PFSK-1 (cell line): ENCODE measurements at regions not wholly inside any gene's neighbourhood (a gene's known extent, or its start where the extent isn't known, plus 50 kb on each side); places are given as distances from the start of the nearest gene placed in this dataset.

ENCODE experiments used
- TAF1 ChIP-seq: IDR thresholded peaks from 2 replicates; pipeline ENCODE4 v1.6.1; 2012; ENCODE audit warnings: low read length, control low read depth, borderline replicate concordance; ENCODE audit not compliant: insufficient read depth
- TF ChIP-seq, protein P1 (sequence below), 2 experiments: IDR thresholded peaks; 2 replicates each; pipeline versions ENCODE4 v1.6.1 to v1.8.0; 2011 to 2012; ENCODE audit warnings: low read depth in 2 of 2, low read length in 2 of 2, control low read depth in 1 of 2, inconsistent platforms in 1 of 2, mild to moderate bottlenecking in 1 of 2, moderate library complexity in 1 of 2; ENCODE audit not compliant: insufficient read depth in 1 of 2

DNA sequence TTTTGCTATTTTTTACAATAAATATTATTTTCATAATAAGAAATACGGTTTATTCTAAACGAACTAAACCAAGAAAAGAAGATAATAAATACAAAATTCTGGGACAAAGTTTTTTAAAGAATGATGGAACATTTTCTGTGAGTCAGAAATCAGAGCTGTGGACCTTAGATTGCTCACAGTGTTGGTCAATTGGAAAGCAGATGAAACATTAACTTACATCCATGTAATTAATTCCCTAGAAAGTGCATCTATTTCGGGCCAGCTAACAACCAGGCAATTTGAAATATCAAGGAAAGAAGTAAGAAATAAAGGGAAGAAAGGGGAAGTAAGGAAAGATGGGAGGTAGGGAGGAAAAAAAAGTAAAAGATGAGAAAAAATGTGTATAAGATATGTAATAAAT lies 1569.8 kb upstream of the TENM4 start:
- TF ChIP-seq, protein P1, sequence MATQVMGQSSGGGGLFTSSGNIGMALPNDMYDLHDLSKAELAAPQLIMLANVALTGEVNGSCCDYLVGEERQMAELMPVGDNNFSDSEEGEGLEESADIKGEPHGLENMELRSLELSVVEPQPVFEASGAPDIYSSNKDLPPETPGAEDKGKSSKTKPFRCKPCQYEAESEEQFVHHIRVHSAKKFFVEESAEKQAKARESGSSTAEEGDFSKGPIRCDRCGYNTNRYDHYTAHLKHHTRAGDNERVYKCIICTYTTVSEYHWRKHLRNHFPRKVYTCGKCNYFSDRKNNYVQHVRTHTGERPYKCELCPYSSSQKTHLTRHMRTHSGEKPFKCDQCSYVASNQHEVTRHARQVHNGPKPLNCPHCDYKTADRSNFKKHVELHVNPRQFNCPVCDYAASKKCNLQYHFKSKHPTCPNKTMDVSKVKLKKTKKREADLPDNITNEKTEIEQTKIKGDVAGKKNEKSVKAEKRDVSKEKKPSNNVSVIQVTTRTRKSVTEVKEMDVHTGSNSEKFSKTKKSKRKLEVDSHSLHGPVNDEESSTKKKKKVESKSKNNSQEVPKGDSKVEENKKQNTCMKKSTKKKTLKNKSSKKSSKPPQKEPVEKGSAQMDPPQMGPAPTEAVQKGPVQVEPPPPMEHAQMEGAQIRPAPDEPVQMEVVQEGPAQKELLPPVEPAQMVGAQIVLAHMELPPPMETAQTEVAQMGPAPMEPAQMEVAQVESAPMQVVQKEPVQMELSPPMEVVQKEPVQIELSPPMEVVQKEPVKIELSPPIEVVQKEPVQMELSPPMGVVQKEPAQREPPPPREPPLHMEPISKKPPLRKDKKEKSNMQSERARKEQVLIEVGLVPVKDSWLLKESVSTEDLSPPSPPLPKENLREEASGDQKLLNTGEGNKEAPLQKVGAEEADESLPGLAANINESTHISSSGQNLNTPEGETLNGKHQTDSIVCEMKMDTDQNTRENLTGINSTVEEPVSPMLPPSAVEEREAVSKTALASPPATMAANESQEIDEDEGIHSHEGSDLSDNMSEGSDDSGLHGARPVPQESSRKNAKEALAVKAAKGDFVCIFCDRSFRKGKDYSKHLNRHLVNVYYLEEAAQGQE (IDR thresholded peaks at IDR 0.05; ENCODE audit: insufficient read depth in 1 of 2, low read depth in 2 of 2, low read length in 2 of 2): no peak
- TF ChIP-seq TAF1: no peak
